CD1c-positive myeloid dendritic cell (primary cell): ENCODE measurements at regions not wholly inside any gene's neighbourhood (a gene's known extent, or its start where the extent isn't known, plus 50 kb on each side); places are given as distances from the start of the nearest gene placed in this dataset.

Source experiments
- DNase-seq: peaks from one replicate; pipeline ENCODE4 v3.0.0-alpha.2; 2016; ENCODE audit errors: extremely low spot score

- no peak for DNase-seq
Measured at GRCh38 chr13:99055281-99055680, 77.4 kb upstream of the DOCK9 start.

- DNase-seq, result no peak
Measured at GRCh38 chr13:99055735-99056134, 77.9 kb upstream of the DOCK9 start.

GRCh38 chr13:99056381-99057014 is 78.6 kb upstream of the DOCK9 start:
- no peak for DNase-seq

- DNase-seq, result no peak
Measured at GRCh38 chr13:99057310-99057975, 79.6 kb upstream of the DOCK9 start.

GRCh38 chr13:99058527-99059495 is 80.9 kb upstream of the DOCK9 start:
- DNase-seq, result no peak

- DNase-seq, result no peak
Measured at GRCh38 chr13:99059498-99060075, 81.7 kb upstream of the DOCK9 start.

- DNase-seq, result no peak
Measured at GRCh38 chr13:99061411-99061810, 83.5 kb upstream of the DOCK9 start.

GRCh38 chr13:99062593-99062992 is 84.7 kb upstream of the DOCK9 start:
- DNase-seq, result no peak

GRCh38 chr13:99063178-99063577 is 85.3 kb upstream of the DOCK9 start:
- DNase-seq, result no peak

GRCh38 chr13:99063952-99064351 is 86.1 kb upstream of the DOCK9 start:
- DNase-seq, result no peak

- DNase-seq, result no peak
Measured at GRCh38 chr13:99064624-99065234, 86.9 kb upstream of the DOCK9 start.

GRCh38 chr13:99065235-99066015 is 87.6 kb upstream of the DOCK9 start:
- DNase-seq, result no peak

- DNase-seq, result no peak
Measured at GRCh38 chr13:99066219-99066618, 88.4 kb upstream of the DOCK9 start.

GRCh38 chr13:99067159-99067985 is 89.5 kb upstream of the DOCK9 start:
- no peak for DNase-seq

- DNase-seq, result no peak
Measured at GRCh38 chr13:99071211-99071610, 93.3 kb upstream of the DOCK9 start.

GRCh38 chr13:99071666-99072065 is 93.8 kb upstream of the DOCK9 start:
- no peak for DNase-seq

- no peak for DNase-seq
Measured at GRCh38 chr13:99072356-99072755, 94.5 kb upstream of the DOCK9 start.

- DNase-seq, result no peak
Measured at GRCh38 chr13:99072941-99073340, 95.1 kb upstream of the DOCK9 start.

- no peak for DNase-seq
Measured at GRCh38 chr13:99074693-99075092, 96.8 kb upstream of the DOCK9 start.
